PFSK-1 (cell line): ENCODE measurements at regions not wholly inside any gene's neighbourhood (a gene's known extent, or its start where the extent isn't known, plus 50 kb on each side); places are given as distances from the start of the nearest gene placed in this dataset.

Experiments
- REST ChIP-seq, 2 experiments: IDR thresholded peaks; 2 replicates each; pipeline versions ENCODE4 v1.6.1 to v1.8.0; 2011 to 2012; ENCODE audit warnings: low read depth in 2 of 2, low read length in 2 of 2, control low read depth in 1 of 2, inconsistent platforms in 1 of 2, mild to moderate bottlenecking in 1 of 2, moderate library complexity in 1 of 2; ENCODE audit not compliant: insufficient read depth in 1 of 2
- TAF1 ChIP-seq: IDR thresholded peaks from 2 replicates; pipeline ENCODE4 v1.6.1; 2012; ENCODE audit warnings: low read length, control low read depth, borderline replicate concordance; ENCODE audit not compliant: insufficient read depth

GRCh38 chr14:42535397-42535796, 928.7 kb downstream of the LRFN5 start:
- TF ChIP-seq TAF1 (no peak), REST (IDR thresholded peaks at IDR 0.05; ENCODE audit: insufficient read depth in 1 of 2, low read depth in 2 of 2, low read length in 2 of 2) (no peak)
